GM19023 (cell line): ENCODE measurements at regions not wholly inside any gene's neighbourhood (a gene's known extent, or its start where the extent isn't known, plus 50 kb on each side); places are given as distances from the start of the nearest gene placed in this dataset.

Experiments
- ATAC-seq: cut with Tn5 transposase; IDR thresholded peaks from one replicate; pipeline ENCODE4 v1.9.1; 2021; ENCODE audit warnings: mild to moderate bottlenecking, moderate library complexity; ENCODE audit not compliant: unreplicated experiment

GRCh38 chr13:106143392-106143791, 392.1 kb downstream of the EFNB2 start:
- ATAC-seq: no peak

- ATAC-seq: no peak
Measured at GRCh38 chr13:106140476-106140875, 395.0 kb downstream of the EFNB2 start.

- ATAC-seq: no peak
Measured at GRCh38 chr13:106139942-106140341, 395.5 kb downstream of the EFNB2 start.

- ATAC-seq: no peak
Measured at GRCh38 chr13:106139377-106139776, 396.1 kb downstream of the EFNB2 start.

GRCh38 chr13:106138620-106139019, 396.8 kb downstream of the EFNB2 start:
- no peak for ATAC-seq

- ATAC-seq: no peak
Measured at GRCh38 chr13:106133025-106133424, 402.4 kb downstream of the EFNB2 start.

- ATAC-seq: no peak
Measured at GRCh38 chr13:106132216-106132615, 403.2 kb downstream of the EFNB2 start.

GRCh38 chr13:106129993-106130392, 405.5 kb downstream of the EFNB2 start:
- ATAC-seq: no peak

GRCh38 chr13:106129273-106129672, 406.2 kb downstream of the EFNB2 start:
- ATAC-seq: no peak

- ATAC-seq: no peak
Measured at GRCh38 chr13:106122234-106122633, 413.2 kb downstream of the EFNB2 start.

GRCh38 chr13:106121173-106121754, 414.2 kb downstream of the EFNB2 start:
- ATAC-seq: no peak

GRCh38 chr13:106118996-106119395, 416.5 kb downstream of the EFNB2 start:
- no peak for ATAC-seq

GRCh38 chr13:106118050-106118449, 417.4 kb downstream of the EFNB2 start:
- no peak for ATAC-seq

- no peak for ATAC-seq
Measured at GRCh38 chr13:106117640-106118039, 417.8 kb downstream of the EFNB2 start.

GRCh38 chr13:106117035-106117434, 418.4 kb downstream of the EFNB2 start:
- no peak for ATAC-seq

GRCh38 chr13:106115081-106115480, 420.4 kb downstream of the EFNB2 start:
- no peak for ATAC-seq

- ATAC-seq: no peak
Measured at GRCh38 chr13:106113796-106114195, 421.7 kb downstream of the EFNB2 start.

GRCh38 chr13:106112191-106112590, 423.3 kb downstream of the EFNB2 start:
- ATAC-seq: no peak

- ATAC-seq: no peak
Measured at GRCh38 chr13:106110241-106110855, 425.1 kb downstream of the EFNB2 start.

GRCh38 chr13:106109391-106109791, 426.1 kb downstream of the EFNB2 start:
- ATAC-seq: no peak

- ATAC-seq: no peak
Measured at GRCh38 chr13:106108346-106108745, 427.1 kb downstream of the EFNB2 start.

- no peak for ATAC-seq
Measured at GRCh38 chr13:106107061-106107460, 428.4 kb downstream of the EFNB2 start.

- ATAC-seq: no peak
Measured at GRCh38 chr13:106105153-106105552, 430.3 kb downstream of the EFNB2 start.
